ENCODE measurements at regions not wholly inside any gene's neighbourhood (a gene's known extent, or its start where the extent isn't known, plus 50 kb on each side); places are given as distances from the start of the nearest gene placed in this dataset.
"Not testable (repeated sequence)": the region's sequence is repeated elsewhere in the genome, so short reads cannot be mapped to it uniquely, and the experiment has no call there.

GRCh38 chr15:69660114-69660513 lies 207.5 kb downstream of the RPLP1 start:
- no peak for DNase-seq

- DNase-seq: no peak
These were observed 208.2 kb downstream of the RPLP1 start for GRCh38 chr15:69660658-69661405.

GRCh38 chr15:69661446-69661845 lies 208.8 kb downstream of the RPLP1 start:
- no peak for DNase-seq

GRCh38 chr15:69661871-69662644 lies 209.4 kb downstream of the RPLP1 start:
- no peak for DNase-seq

- no peak for DNase-seq
These were observed 210.0 kb downstream of the RPLP1 start for GRCh38 chr15:69662645-69663000.

- no peak for DNase-seq
These were observed 210.8 kb downstream of the RPLP1 start for GRCh38 chr15:69663441-69663840.

GRCh38 chr15:69663982-69664381 lies 211.4 kb downstream of the RPLP1 start:
- DNase-seq: no peak

GRCh38 chr15:69664572-69665571 lies 212.3 kb downstream of the RPLP1 start:
- DNase-seq: no peak

- DNase-seq: no peak
These were observed 213.1 kb downstream of the RPLP1 start for GRCh38 chr15:69665641-69666111.

GRCh38 chr15:69666441-69666882 lies 213.8 kb downstream of the RPLP1 start:
- peak; percentile 18 for DNase-seq

- DNase-seq: peak; percentile 27
These were observed 214.5 kb downstream of the RPLP1 start for GRCh38 chr15:69666921-69667811.

- peak; percentile 9 for DNase-seq
These were observed 215.6 kb downstream of the RPLP1 start for GRCh38 chr15:69668039-69668705.

GRCh38 chr15:69668963-69669362 lies 216.3 kb downstream of the RPLP1 start:
- peak; percentile 61 for DNase-seq

GRCh38 chr15:69669446-69669845 lies 216.8 kb downstream of the RPLP1 start:
- DNase-seq: no peak

GRCh38 chr15:69673291-69673881 lies 220.8 kb downstream of the RPLP1 start:
- DNase-seq: no peak

GRCh38 chr15:69675731-69676130 lies 223.1 kb downstream of the RPLP1 start:
- DNase-seq: no peak

- DNase-seq: no peak
These were observed 224.8 kb downstream of the RPLP1 start for GRCh38 chr15:69677403-69677802.

GRCh38 chr15:69679623-69680228 lies 227.1 kb downstream of the RPLP1 start:
- peak; percentile 18 for DNase-seq

GRCh38 chr15:69684823-69685222 lies 232.2 kb downstream of the RPLP1 start:
- DNase-seq: not testable (repeated sequence)

All from CD4-positive, alpha-beta T cell treated with Interleukin-17A for 1 hour (primary cell).